ENCODE measurements at regions not wholly inside any gene's neighbourhood (a gene's known extent, or its start where the extent isn't known, plus 50 kb on each side); places are given as distances from the start of the nearest gene placed in this dataset.

DNA sequence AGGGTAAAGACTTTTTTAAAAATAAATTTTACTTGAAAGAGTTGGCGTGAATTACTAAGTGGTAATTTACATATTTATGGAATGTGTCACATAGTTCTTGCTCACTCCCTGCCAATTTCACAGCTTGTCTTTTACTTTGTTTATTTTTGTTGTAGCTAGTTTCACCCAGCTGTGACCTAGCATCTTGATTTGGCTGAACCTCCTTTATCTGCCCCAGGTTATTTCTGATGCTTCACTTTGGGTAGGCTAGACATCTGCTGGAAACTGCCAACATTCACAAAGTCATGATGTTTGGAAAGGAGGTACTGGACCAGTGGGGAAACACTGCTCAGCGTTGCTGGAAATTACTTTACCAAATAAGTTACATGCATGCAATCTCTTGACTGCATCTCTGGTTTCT, 1676.0 kb upstream of the RAG2 start:
- TF ChIP-seq CTCF (IDR thresholded peaks at IDR 0.05; ENCODE audit: unreplicated experiment): no peak
- DNase-seq (ENCODE audit: low spot score): no peak
- Mint-ChIP-seq H3K9me3 (ENCODE audit: unreplicated experiment) (peaks cover 4% of the 10 kb centered on the region), H3K4me3 (ENCODE audit: unreplicated experiment) (no peak overlapping the region), H3K27me3 (ENCODE audit: unreplicated experiment) (no peaks in the 10 kb centered on the region), H3K27ac (ENCODE audit: unreplicated experiment) (no peak overlapping the region), H3K4me1 (ENCODE audit: unreplicated experiment) (peaks cover 2% of the 10 kb centered on the region), H3K36me3 (ENCODE audit: low read depth, unreplicated experiment) (no peaks in the 10 kb centered on the region)

GRCh38 chr11:38272376-38272775, 1674.3 kb upstream of the RAG2 start:
- Mint-ChIP-seq H3K4me1 (ENCODE audit: unreplicated experiment) (peaks cover 2% of the 10 kb centered on the region), H3K27ac (ENCODE audit: unreplicated experiment) (no peak overlapping the region), H3K27me3 (ENCODE audit: unreplicated experiment) (no peaks in the 10 kb centered on the region), H3K4me3 (ENCODE audit: unreplicated experiment) (no peak overlapping the region), H3K36me3 (ENCODE audit: low read depth, unreplicated experiment) (no peaks in the 10 kb centered on the region), H3K9me3 (ENCODE audit: unreplicated experiment) (peaks cover 4% of the 10 kb centered on the region)
- TF ChIP-seq CTCF (IDR thresholded peaks at IDR 0.05; ENCODE audit: unreplicated experiment): no peak
- no peak for DNase-seq (ENCODE audit: low spot score)

DNA sequence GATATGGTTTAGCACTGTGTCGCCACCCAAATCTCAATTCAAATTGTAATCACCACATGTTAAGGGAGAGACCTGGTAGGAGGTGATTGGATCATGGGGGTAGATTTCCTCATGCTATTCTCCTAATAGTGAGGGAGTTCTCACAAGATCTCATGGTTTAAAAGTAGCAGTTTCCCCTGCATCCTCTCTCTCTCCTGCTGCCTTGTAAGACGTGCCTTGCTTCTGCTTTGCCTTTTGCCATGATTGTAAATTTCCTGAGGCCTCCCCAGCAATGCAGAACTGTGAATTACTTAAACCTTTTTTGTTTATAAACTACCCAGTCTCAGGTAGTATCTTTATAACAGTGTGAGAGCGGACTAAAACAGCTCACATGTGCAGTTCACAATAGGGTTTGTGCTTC, 1668.7 kb upstream of the RAG2 start:
- Mint-ChIP-seq H3K9me3 (ENCODE audit: unreplicated experiment) (no peaks in the 10 kb centered on the region), H3K27ac (ENCODE audit: unreplicated experiment) (no peak overlapping the region), H3K27me3 (ENCODE audit: unreplicated experiment) (no peaks in the 10 kb centered on the region)

GRCh38 chr11:38256436-38256835, 1658.4 kb upstream of the RAG2 start:
- H3K9me3 Mint-ChIP-seq (ENCODE audit: unreplicated experiment): peaks cover 5% of the 10 kb centered on the region
- H3K4me1 Mint-ChIP-seq (ENCODE audit: unreplicated experiment): no peaks in the 10 kb centered on the region
- no peak for TF ChIP-seq CTCF (IDR thresholded peaks at IDR 0.05; ENCODE audit: unreplicated experiment)
- no peak overlapping the region for H3K27ac Mint-ChIP-seq (ENCODE audit: unreplicated experiment)
- H3K4me3 Mint-ChIP-seq (ENCODE audit: unreplicated experiment): no peak overlapping the region
- H3K27me3 Mint-ChIP-seq (ENCODE audit: unreplicated experiment): peaks cover 1% of the 10 kb centered on the region
- no peaks in the 10 kb centered on the region for H3K36me3 Mint-ChIP-seq (ENCODE audit: low read depth, unreplicated experiment)
- no peak for DNase-seq (ENCODE audit: low spot score)

More for the DNA sequence above, 1668.7 kb upstream of the RAG2 start:
- no peak for TF ChIP-seq CTCF (IDR thresholded peaks at IDR 0.05; ENCODE audit: unreplicated experiment)
- H3K4me1 Mint-ChIP-seq (ENCODE audit: unreplicated experiment): no peaks in the 10 kb centered on the region
- no peaks in the 10 kb centered on the region for H3K36me3 Mint-ChIP-seq (ENCODE audit: low read depth, unreplicated experiment)
- no peak for DNase-seq (ENCODE audit: low spot score)
- H3K4me3 Mint-ChIP-seq (ENCODE audit: unreplicated experiment): no peak overlapping the region

DNA sequence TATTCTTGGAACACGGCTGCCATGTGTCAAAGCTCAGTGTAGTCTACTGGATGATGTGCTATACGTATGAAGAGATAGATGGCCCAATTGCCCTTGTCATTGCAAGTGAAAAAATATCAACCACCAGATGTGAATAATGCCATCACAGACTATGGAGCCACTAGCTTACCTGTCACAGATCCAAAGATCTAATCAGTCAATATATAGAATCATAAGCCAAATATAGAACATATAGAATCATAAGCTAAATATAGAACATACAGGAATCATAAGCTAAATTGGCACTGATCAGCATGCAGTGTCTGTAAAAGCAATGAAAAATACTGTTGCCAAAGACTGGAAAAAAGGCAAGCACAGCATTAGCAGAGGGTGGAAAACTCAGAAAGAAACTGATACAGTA, 1656.9 kb upstream of the RAG2 start:
- H3K4me1 Mint-ChIP-seq (ENCODE audit: unreplicated experiment): no peaks in the 10 kb centered on the region
- peaks cover 1% of the 10 kb centered on the region for H3K27me3 Mint-ChIP-seq (ENCODE audit: unreplicated experiment)
- H3K27ac Mint-ChIP-seq (ENCODE audit: unreplicated experiment): no peak overlapping the region
- no peaks in the 10 kb centered on the region for H3K36me3 Mint-ChIP-seq (ENCODE audit: low read depth, unreplicated experiment)
- no peak for TF ChIP-seq CTCF (IDR thresholded peaks at IDR 0.05; ENCODE audit: unreplicated experiment)
- H3K4me3 Mint-ChIP-seq (ENCODE audit: unreplicated experiment): no peak overlapping the region
- no peak for DNase-seq (ENCODE audit: low spot score)
- H3K9me3 Mint-ChIP-seq (ENCODE audit: unreplicated experiment): peaks cover 5% of the 10 kb centered on the region
